IPS DF 4.7 (cell line): ENCODE measurements at regions not wholly inside any gene's neighbourhood (a gene's known extent, or its start where the extent isn't known, plus 50 kb on each side); places are given as distances from the start of the nearest gene placed in this dataset.

Experiments used
- DNase-seq: peaks from one replicate; pipeline ENCODE4 v3.0.0-alpha.2; 2013; ENCODE audit warnings: low spot score; ENCODE audit errors: extremely low read depth

DNA sequence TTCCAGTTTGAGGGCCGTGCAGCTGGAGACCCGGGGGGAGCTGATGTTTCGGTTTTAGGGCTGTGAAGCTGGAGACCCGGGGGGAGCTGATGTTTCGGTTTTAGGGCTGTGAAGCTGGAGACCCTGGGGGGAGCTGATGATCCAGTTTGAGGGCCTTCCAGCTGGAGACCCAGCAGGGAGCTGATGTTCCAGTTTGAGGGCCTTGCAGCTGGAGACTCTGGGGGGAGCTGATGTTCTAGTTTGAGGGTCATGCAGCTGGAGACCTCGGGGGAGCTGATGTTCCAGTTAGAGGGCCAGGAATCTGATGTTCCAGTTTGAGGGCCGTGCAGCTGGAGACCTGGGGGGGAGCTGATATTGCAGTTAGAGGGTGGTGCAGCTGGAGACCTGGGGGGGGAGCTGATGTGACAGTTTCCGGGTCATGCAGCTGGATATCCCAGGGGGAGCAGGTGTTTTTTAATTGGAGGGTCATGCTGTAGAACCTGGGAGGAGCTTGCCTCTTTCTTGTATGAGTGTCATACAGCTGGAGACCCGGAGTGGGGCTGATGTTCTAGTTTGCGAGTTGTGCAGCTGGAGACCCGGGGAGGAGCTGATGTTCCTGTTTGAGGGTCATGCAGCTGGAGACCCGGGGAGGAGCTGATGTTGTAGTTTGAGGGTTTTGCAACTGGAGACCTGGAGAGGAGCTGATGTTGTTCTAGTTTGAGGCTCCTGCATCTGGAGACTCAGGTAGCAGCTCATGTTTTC, 153.2 kb downstream of the RTP5 start:
- DNase-seq = no peak

- no peak for DNase-seq
Observed at GRCh38 chr2:242024751-242025355, 155.3 kb downstream of the RTP5 start.

DNA sequence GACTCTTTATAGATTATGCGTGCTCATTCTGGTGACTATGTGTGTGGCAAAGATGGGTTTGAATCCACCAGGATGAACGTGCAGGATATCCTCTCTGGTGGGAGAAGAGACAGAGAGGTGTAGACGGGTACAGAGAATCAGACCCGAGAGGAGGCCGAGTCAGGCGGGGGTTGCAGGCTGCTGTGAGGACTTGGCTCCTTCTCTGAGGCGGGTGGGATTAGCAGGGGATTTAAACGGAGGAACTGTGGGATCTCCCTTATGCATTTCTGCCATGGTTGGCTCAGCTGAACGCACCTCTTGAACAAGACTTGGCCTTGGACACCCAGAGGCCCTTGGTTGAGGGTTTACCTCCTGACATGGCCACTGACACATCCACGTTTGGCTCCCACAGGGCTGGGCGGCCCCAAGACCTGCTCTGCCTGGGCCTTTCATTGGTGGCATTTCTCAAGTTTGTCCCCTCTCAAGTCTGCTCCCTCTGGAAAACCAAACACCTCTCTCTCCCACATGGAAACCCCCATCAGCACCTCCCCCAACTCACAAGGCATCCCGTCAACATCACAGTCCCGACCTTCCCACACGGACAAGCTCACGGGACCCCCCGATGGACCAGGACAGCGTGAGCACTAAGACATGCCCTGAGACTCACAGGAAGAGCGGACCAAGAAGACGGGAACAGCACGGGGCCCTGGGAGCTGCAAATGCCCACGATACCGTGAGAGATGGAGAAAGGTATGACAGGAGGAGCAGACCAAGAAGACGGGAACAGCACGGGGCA, 158.3 kb downstream of the RTP5 start:
- DNase-seq = no peak

- no peak for DNase-seq
Observed at GRCh38 chr2:242029422-242030225, 160.1 kb downstream of the RTP5 start.

GRCh38 chr2:242030226-242030575, 160.7 kb downstream of the RTP5 start:
- DNase-seq = no peak

GRCh38 chr2:242030858-242031257, 161.3 kb downstream of the RTP5 start:
- DNase-seq = no peak

DNA sequence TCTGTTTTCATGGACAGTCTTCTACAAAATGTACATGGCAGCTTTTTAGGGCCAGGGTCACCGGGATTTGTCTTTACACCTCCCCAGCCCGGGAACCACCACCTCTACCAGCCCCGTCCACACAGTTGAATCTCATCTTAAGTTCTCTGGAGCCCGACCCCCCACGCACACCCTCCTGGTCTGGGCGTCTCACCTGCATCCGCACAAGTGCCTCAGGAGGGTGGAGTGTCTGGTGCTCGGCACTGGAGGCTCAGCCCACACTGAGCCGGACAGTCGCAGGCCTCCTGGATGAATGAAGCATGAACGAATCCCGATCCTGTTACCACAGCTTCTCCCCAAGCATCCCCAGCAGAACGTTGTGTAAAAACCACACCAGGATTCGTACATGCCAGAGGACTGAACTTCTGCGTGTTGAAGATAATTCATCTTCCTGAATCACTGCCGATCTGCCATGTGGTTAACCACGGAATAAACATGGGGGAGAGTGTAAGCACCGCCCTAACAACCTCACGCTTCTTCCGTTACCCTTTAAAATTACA, 162.0 kb downstream of the RTP5 start:
- no peak for DNase-seq

- no peak for DNase-seq
Observed at GRCh38 chr2:242032780-242033656, 163.5 kb downstream of the RTP5 start.

DNA sequence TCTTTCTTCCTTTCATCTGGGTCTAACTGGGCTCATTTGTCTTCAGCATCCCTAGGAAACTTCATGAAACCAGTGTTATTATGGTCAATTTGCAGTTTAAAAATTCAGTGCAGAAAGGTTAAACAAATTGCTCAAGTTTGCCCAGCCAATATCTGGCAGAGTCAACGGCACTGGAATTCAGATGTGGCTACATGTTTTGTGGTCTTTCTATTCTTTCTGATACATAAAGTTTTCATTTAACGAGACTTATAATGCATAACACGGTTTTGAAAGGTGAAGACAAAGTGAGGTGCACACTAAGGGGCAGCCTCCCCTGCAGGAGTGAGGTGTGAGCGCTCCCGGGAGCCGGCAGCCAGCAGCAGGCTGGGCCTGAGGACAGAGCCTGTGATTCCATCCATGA, 164.6 kb downstream of the RTP5 start:
- no peak for DNase-seq

DNA sequence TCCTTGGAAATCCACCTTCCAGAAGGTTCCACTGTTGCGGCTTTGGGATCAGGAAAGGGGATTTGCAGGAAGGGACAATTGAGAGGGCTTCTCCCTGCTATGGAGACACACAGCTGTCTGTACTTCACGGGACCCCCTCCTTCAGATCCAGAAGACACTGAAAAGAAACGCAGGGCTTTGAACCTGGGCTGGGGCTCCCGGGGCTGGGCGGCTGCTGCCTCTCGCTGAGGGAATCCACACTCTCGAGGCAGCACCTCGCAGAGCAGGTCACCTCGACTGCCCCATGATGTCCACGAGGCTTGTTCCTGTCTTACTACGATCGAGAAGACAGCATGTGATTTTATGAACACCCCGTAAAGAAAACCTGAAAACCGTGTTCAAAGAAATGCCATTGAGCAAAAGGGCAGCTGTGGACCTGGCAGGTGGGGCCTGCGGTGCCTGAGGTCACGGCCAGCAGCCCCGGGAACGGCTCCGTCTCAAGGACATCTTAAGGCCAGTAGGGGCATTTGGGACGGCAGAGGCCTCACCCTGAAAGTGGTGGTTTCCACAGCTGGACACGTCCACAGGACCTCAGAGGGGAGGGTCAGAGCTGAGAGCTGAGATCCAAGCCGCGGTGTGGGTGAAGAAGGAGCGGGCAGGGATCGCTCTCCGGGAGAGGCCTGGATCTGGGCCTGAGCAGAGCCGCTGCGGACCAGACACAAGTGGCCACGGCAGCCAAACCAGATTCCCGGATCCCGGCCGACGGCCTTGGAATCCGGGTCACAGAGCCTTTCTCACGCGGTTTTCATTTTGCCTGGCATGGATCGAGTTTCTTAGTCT, 165.7 kb downstream of the RTP5 start:
- no peak for DNase-seq

DNA sequence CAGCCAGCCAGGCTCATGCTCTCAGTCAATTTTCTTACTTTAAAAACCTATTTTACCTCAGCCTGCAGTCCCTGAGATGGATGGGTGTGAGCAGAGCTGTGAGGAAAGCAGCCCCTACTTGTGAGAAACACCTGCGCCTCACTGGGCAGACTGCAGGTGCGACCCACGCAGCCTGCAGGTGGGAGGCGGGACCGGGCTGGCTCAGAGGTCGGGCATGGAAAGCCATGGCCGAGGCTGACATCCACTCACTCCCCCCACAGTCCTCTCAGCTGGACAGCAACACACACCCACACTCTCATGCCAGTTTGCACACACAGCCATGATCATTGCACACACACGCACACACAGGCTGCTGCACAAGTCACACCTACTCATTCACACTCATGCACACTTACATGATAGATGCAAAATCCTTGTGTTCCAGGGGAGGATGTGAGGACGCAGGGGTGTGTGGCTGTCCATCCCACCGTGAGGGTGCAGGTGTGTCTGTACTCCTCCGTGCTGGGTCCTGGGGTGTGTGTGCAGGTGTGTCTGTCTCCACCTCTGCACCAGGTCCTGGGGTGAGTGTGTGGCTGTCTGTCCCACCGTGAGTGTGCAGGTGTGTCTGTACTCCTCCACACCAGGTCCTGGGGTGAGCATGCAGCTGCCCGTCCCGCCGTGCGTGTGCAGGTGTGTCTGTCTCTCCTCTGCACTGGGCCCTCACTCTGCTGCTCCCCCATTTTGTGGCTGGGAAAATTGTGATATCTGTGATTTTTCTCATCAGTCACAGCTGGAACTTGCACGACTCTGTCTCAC, 166.5 kb downstream of the RTP5 start:
- no peak for DNase-seq

DNA sequence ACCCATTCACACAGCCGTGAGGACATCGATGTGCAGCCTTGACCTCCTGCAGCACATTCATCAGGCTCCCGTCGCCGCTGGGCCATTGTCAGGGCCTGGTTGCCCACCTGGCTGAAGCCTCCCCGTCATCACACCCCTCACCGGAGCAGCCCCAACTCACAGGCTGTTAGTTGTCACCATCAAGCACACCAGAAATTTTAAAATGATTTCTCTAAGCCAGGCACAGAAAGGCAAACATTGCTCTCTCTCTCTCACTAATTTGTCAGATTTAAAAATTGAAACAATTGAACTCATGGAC, 167.1 kb downstream of the RTP5 start:
- DNase-seq = no peak

- DNase-seq = no peak
Observed at GRCh38 chr2:242038166-242038927, 168.8 kb downstream of the RTP5 start.

- DNase-seq = no peak
Observed at GRCh38 chr2:242038928-242039341, 169.4 kb downstream of the RTP5 start.

GRCh38 chr2:242040303-242040655, 170.8 kb downstream of the RTP5 start:
- no peak for DNase-seq

DNA sequence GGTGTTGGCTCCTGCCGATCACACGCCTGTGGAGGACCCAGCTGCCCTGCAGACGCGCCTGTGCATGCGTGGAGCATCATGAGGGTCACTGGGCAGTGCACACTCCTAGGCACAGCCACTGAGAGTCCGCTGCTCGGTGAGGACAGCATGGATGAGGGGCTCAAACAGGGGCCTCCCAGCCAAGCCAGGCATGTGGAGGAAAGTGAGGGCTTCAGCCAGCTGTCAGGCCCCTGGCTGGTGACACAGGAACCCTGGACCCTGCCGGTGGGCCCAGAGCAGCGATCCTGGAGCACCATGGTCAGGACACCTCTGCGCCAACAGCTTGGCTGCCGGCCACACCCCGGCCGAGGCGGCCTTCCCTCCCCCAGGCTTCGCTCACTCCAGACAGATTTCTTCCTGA, 171.2 kb downstream of the RTP5 start:
- DNase-seq = no peak

GRCh38 chr2:242041816-242042215, 172.3 kb downstream of the RTP5 start:
- DNase-seq = no peak

- no peak for DNase-seq
Observed at GRCh38 chr2:242043538-242044312, 174.2 kb downstream of the RTP5 start.
